A549 (cell line): ENCODE measurements at regions not wholly inside any gene's neighbourhood (a gene's known extent, or its start where the extent isn't known, plus 50 kb on each side); places are given as distances from the start of the nearest gene placed in this dataset.

Source experiments
- BHLHE40 ChIP-seq: IDR thresholded peaks from 2 replicates; pipeline ENCODE4 v1.6.1; 2012; ENCODE audit warnings: low read depth, low read length, inconsistent platforms
- CEBPB ChIP-seq, 2 experiments: fragments of >200 bp in 1 of 2; sonication (Bioruptor Twin) in 1 of 2; formaldehyde crosslinking in 1 of 2; IDR thresholded peaks; 2 replicates each; pipeline ENCODE4 v1.6.1; 2012 to 2016
- CTCF ChIP-seq: fragments of >200 bp; sonication (Bioruptor Twin); formaldehyde crosslinking; IDR thresholded peaks from 3 replicates; pipeline ENCODE4 v1.5.1; 2016
- ELK1 ChIP-seq: fragments of 150-350 bp; IDR thresholded peaks from 2 replicates; pipeline ENCODE4 v1.6.1; 2014; ENCODE audit warnings: low read depth, mild to moderate bottlenecking, low read length
- EP300 ChIP-seq, 2 experiments: fragments of >200 bp; sonication (Bioruptor Twin); formaldehyde crosslinking; IDR thresholded peaks; 2 replicates in 1 of 2; 3 replicates in 1 of 2; pipeline ENCODE4 v1.6.1; 2016 to 2017
- HOXA7 ChIP-seq: fragments of 250-450 bp; sonication (Bioruptor Pico); IDR thresholded peaks from 2 replicates; pipeline ENCODE4 v1.5.0; 2020; ENCODE audit warnings: mild to moderate bottlenecking, moderate library complexity
- JUN ChIP-seq, 2 experiments: fragments of >200 bp; sonication (Bioruptor Twin); formaldehyde crosslinking; IDR thresholded peaks; 2 replicates in 1 of 2; 3 replicates in 1 of 2; pipeline ENCODE4 v1.6.1; 2016 to 2017
- KDM1A ChIP-seq: fragments of 200-600 bp; sonication (generic); IDR thresholded peaks from 2 replicates; pipeline ENCODE4 v1.6.1; 2016; ENCODE audit warnings: low read depth, mild to moderate bottlenecking
- MAZ ChIP-seq: fragments of 150-350 bp; IDR thresholded peaks from 2 replicates; pipeline ENCODE4 v1.6.1; 2014; ENCODE audit warnings: antibody characterized with exemption, low read depth, low read length, borderline replicate concordance
- POLR2A ChIP-seq: IDR thresholded peaks from 2 replicates; pipeline ENCODE4 v1.6.1; 2012; ENCODE audit warnings: mild to moderate bottlenecking, low read length
- REST ChIP-seq: fragments of 200-600 bp; sonication (generic); IDR thresholded peaks from 2 replicates; pipeline ENCODE4 v1.6.1; 2016; ENCODE audit warnings: antibody characterized with exemption, mild to moderate bottlenecking, moderate library complexity
- RNF2 ChIP-seq: fragments of 200-600 bp; sonication (generic); IDR thresholded peaks from 2 replicates; pipeline ENCODE4 v1.6.1; 2016; ENCODE audit warnings: low read depth, mild to moderate bottlenecking, antibody characterized with exemption, moderate library complexity, borderline replicate concordance

GRCh38 chr6:153503810-153504209 is 372.7 kb upstream of the RGS17 start:
- TF ChIP-seq POLR2A (no peak), CTCF (no peak), JUN (IDR thresholded peaks at IDR 0.05) (no peak), REST (no peak), HOXA7 (CRISPR knock-in tag) (no peak), ELK1 (no peak), MAZ (no peak), CEBPB (IDR thresholded peaks at IDR 0.05) (no peak), EP300 (IDR thresholded peaks at IDR 0.05) (no peak), KDM1A (no peak), RNF2 (no peak), BHLHE40 (no peak)
